ENCODE measurements at regions not wholly inside any gene's neighbourhood (a gene's known extent, or its start where the extent isn't known, plus 50 kb on each side); places are given as distances from the start of the nearest gene placed in this dataset.

DNA sequence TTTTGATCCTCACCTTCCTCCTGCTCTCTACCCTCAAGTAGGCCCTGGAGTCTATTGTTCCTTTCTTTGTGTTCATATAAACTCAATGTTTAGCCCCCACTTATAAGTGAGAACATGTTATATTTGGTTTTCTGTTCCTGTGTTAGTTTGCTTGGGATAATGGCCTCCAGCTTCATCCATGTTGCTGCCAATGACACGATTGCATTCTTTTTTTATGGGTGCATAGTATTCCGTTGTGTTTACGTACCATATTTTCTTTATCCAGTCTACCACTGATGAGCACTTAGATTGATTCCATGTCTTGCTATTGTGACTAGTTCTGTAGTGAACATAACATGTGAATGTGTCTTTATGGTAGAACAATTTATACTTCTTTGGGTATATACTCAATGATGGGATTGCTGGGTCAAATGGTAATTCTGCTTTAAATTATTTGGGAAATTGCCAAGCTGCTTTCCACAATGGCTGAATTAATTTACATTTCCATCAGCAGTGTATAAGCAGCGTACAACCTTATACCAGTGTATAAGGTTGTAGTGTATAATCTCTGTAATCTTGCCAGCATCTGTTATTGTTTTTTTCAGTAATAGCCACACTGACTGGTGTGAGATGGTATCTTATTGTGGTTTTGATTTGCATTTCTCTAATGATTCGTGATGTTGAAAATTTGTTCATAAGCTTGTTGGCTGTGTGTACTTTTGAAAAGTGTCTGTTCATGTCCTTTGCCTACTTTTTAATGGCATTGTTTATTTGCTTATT lies 288.9 kb downstream of the KCNRG start:
- Histone ChIP-seq H3K4me3 (ENCODE audit: low read length) (no peak overlapping the region), H3K4me1 (ENCODE audit: insufficient read depth, low read length) (no peaks in the 10 kb centered on the region), H3K36me3 (ENCODE audit: insufficient read depth, low read length) (no peaks in the 10 kb centered on the region), H3K27me3 (ENCODE audit: insufficient read depth, low read length) (no peaks in the 10 kb centered on the region), H3K9ac (ENCODE audit: low read depth, low read length) (no peak overlapping the region), H3K27ac (ENCODE audit: low read depth, low read length) (no peak overlapping the region), H3K9me3 (ENCODE audit: insufficient read depth, low read depth, low read length) (no peaks in the 10 kb centered on the region)
- 93% methylated on average over 5 of the region's 5 CpGs for whole genome bisulfite sequencing

DNA sequence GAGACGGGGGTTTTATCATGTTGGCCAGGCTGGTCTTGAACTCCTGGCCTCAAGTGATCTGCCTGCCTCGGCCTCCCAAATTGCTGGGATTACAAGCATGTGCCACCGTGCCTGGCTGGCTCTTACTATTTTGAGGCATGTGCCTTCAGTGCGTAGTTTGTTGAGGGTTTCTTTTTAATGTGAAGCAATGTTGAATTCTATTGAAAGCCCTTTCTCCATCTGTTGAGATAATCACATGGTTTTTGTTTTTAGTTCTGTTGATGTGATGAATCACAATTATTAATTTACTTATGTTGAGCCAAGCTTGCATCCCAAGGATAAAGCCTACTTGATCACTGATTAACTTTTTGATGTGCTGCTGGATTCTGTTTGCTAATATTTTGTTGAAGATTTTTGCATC lies 290.9 kb downstream of the KCNRG start:
- no peak overlapping the region for H3K9ac ChIP-seq (ENCODE audit: low read depth, low read length)
- H3K27ac ChIP-seq (ENCODE audit: low read depth, low read length), result no peak overlapping the region
- peaks cover 6% of the 10 kb centered on the region for H3K4me1 ChIP-seq (ENCODE audit: insufficient read depth, low read length)
- 93% methylated on average over 4 of the region's 4 CpGs for WGBS
- H3K36me3 ChIP-seq (ENCODE audit: insufficient read depth, low read length), result no peaks in the 10 kb centered on the region
- H3K27me3 ChIP-seq (ENCODE audit: insufficient read depth, low read length), result no peaks in the 10 kb centered on the region
- H3K4me3 ChIP-seq (ENCODE audit: low read length), result no peak overlapping the region
- H3K9me3 ChIP-seq (ENCODE audit: insufficient read depth, low read depth, low read length), result no peaks in the 10 kb centered on the region

DNA sequence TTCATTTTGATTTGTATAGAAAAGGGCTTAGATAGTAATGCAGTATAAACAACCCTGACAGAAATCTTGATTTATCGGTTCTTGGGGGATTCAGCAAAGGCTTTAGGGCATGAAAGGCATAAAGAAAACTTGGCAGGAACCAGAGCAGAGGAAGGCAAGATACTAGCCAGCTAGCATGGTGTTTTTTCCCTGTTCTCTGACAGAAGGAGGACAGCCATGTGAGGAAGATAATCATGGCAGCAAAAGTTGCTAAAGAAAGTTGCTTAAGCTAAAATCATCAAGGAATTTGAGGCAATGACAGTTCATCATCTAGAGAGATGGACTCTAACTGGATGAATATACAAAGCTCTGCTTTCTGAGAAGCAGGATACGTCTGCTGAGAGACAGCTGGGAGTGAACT lies 294.1 kb downstream of the KCNRG start:
- H3K36me3 ChIP-seq (ENCODE audit: insufficient read depth, low read length), result no peaks in the 10 kb centered on the region
- WGBS, result 94% methylated on average over 2 of the region's 2 CpGs
- no peaks in the 10 kb centered on the region for H3K27me3 ChIP-seq (ENCODE audit: insufficient read depth, low read length)
- H3K9ac ChIP-seq (ENCODE audit: low read depth, low read length), result no peak overlapping the region
- no peak overlapping the region for H3K4me3 ChIP-seq (ENCODE audit: low read length)
- no peak overlapping the region for H3K27ac ChIP-seq (ENCODE audit: low read depth, low read length)
- H3K9me3 ChIP-seq (ENCODE audit: insufficient read depth, low read depth, low read length), result no peaks in the 10 kb centered on the region
- H3K4me1 ChIP-seq (ENCODE audit: insufficient read depth, low read length), result peaks cover 6% of the 10 kb centered on the region

DNA sequence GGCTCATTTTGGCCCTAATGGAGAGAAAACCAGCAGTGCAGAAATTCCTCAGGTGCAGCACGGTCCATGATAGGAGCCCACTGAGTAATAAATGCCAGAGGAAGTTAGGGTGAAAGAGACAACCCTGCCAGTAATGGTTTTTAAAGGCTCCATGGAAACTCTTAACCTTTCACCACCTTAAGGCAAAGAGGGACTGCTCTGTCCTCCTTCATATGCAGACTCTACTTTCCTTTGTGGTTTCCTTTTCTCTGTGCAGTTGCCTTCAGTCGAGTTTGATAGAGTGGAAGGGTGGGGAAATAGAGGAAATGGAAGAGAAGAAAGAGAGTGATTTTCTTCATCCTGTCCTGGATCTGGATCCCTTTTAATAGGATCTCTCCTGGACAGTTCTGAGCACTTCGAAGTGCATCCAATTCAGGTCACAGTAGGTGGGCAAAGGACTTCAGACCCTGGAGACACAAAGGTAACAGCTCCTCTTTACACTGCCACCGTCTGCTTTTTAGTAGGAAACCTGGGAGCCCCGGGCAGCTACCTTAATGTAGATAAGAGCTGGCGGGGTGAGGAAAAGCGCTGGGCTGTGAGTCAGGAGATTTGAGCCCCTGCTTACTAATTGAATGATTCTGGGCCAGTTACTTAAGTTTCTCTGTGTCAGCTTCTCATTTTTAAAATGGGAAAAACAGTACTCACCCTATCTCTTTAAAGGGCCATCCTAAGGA lies 294.8 kb downstream of the KCNRG start:
- Histone ChIP-seq H3K36me3 (ENCODE audit: insufficient read depth, low read length) (no peaks in the 10 kb centered on the region), H3K9ac (ENCODE audit: low read depth, low read length) (no peak overlapping the region), H3K4me3 (ENCODE audit: low read length) (no peak overlapping the region), H3K9me3 (ENCODE audit: insufficient read depth, low read depth, low read length) (no peaks in the 10 kb centered on the region), H3K4me1 (ENCODE audit: insufficient read depth, low read length) (peaks cover 6% of the 10 kb centered on the region), H3K27ac (ENCODE audit: low read depth, low read length) (no peak overlapping the region), H3K27me3 (ENCODE audit: insufficient read depth, low read length) (no peaks in the 10 kb centered on the region)
- 56% methylated on average over 7 of the region's 7 CpGs for WGBS

DNA sequence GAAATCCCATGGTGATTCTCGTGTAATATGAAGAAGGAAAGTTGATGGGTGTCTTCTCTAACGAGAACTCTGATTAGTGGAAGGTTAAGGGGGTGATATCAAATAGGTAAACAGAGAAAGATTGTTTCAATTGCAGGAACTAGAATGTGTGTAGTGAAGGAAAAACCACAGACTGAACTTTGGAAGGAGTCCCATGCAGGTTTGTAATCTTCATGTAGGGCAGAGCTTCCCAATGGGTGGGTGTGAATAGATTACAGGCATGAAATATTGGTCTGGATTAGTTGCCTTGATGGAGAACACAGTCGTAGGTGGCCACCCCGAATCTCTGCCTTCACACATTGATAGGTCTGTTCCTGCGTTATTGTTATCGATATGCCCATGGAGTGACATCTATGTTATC lies 295.5 kb downstream of the KCNRG start:
- 92% methylated on average over 6 of the region's 6 CpGs for WGBS
- Histone ChIP-seq H3K36me3 (ENCODE audit: insufficient read depth, low read length) (no peaks in the 10 kb centered on the region), H3K9ac (ENCODE audit: low read depth, low read length) (no peak overlapping the region), H3K4me3 (ENCODE audit: low read length) (no peak overlapping the region), H3K4me1 (ENCODE audit: insufficient read depth, low read length) (peaks cover 6% of the 10 kb centered on the region), H3K27ac (ENCODE audit: low read depth, low read length) (no peak overlapping the region), H3K9me3 (ENCODE audit: insufficient read depth, low read depth, low read length) (no peaks in the 10 kb centered on the region), H3K27me3 (ENCODE audit: insufficient read depth, low read length) (no peaks in the 10 kb centered on the region)

DNA sequence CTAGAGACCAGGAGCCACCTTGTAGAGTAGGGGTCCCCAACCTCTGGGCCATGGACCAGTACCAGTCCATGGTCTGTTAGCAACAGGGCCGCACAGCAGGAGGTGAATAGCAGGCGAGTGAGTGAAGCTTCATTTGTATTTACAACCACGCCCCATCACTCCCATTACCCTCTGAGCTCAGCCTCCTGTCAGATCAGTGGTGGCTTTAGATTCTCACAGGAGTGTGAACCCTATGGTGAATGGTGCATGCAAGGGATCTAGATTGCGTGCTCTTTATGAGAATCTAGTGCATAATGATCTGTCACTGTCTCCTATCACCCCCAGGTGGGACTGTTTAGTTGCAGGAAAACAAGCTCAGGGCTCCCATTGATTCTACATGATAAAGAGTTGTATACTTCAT lies 303.6 kb downstream of the KCNRG start:
- WGBS, result 96% methylated on average over 2 of the region's 4 CpGs
- H3K4me1 ChIP-seq (ENCODE audit: insufficient read depth, low read length), result no peaks in the 10 kb centered on the region
- no peaks in the 10 kb centered on the region for H3K36me3 ChIP-seq (ENCODE audit: insufficient read depth, low read length)
- H3K9ac ChIP-seq (ENCODE audit: low read depth, low read length), result no peak overlapping the region
- no peaks in the 10 kb centered on the region for H3K27me3 ChIP-seq (ENCODE audit: insufficient read depth, low read length)
- H3K4me3 ChIP-seq (ENCODE audit: low read length), result no peak overlapping the region
- H3K27ac ChIP-seq (ENCODE audit: low read depth, low read length), result no peak overlapping the region
- no peaks in the 10 kb centered on the region for H3K9me3 ChIP-seq (ENCODE audit: insufficient read depth, low read depth, low read length)

DNA sequence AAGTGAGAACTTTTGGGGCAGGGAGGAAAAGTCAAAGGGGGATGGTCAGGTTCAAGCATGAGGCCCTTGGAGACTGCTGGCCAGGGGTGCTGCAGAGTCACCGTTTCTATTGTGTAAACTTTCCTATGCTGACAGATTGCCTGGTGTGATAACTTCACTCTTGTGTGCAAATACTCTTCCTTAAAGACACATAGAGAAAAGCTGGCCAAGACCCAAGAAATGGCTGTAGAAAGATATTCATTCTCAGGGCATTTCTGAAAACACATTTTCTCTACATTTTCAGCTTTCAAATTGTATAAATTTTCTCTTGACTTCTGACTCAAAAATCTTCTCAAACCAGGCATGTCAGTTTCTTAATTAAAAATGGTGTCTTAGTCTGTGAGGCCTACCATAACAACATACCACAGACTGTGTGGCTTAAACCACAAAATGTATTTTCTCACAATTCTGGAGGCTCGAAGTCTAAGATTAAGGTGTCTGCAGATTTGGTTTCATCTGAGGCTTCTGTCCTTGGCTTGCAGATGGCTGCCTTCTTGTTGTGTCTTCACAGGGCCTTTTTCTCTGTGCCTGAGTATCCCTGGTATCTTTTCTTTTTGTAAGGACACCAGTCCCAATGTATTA lies 304.5 kb downstream of the KCNRG start:
- Histone ChIP-seq H3K4me3 (ENCODE audit: low read length) (no peak overlapping the region), H3K9ac (ENCODE audit: low read depth, low read length) (no peak overlapping the region), H3K9me3 (ENCODE audit: insufficient read depth, low read depth, low read length) (no peaks in the 10 kb centered on the region), H3K4me1 (ENCODE audit: insufficient read depth, low read length) (no peaks in the 10 kb centered on the region), H3K36me3 (ENCODE audit: insufficient read depth, low read length) (no peaks in the 10 kb centered on the region), H3K27me3 (ENCODE audit: insufficient read depth, low read length) (no peaks in the 10 kb centered on the region), H3K27ac (ENCODE audit: low read depth, low read length) (no peak overlapping the region)
- 78% methylated on average over 2 of the region's 2 CpGs for WGBS

DNA sequence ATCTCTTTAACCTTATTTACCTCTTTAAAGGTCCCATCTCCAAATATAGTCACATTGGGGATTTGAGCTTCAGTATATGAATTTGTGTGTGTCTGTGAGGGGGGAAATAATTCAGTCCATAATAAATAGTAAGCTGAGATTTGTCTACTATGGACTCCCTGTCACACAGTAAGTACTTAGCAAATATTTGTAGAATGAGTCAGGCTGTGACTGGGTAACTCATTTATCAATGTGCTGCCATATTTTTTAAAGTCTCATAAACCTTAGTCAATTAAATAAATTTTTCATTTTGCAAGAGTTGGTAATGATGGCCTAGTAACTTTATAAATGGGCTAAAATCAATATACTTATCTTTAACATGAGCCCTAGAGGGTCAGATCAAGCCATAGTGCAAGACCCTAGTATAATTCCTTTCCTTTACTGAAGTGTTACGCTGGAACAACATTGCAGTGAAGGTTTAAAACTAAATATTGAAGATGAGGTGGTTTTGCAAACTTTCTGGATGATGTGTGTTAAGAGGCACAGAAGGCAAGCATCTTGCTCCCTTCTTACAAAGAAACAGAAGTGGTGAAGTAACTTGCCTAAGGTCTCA lies 305.1 kb downstream of the KCNRG start:
- H3K4me3 ChIP-seq (ENCODE audit: low read length), result no peak overlapping the region
- no peaks in the 10 kb centered on the region for H3K9me3 ChIP-seq (ENCODE audit: insufficient read depth, low read depth, low read length)
- H3K27ac ChIP-seq (ENCODE audit: low read depth, low read length), result no peak overlapping the region
- H3K27me3 ChIP-seq (ENCODE audit: insufficient read depth, low read length), result no peaks in the 10 kb centered on the region
- 0% methylated on average over 1 of the region's 1 CpG for WGBS
- H3K9ac ChIP-seq (ENCODE audit: low read depth, low read length), result no peak overlapping the region
- H3K36me3 ChIP-seq (ENCODE audit: insufficient read depth, low read length), result no peaks in the 10 kb centered on the region
- H3K4me1 ChIP-seq (ENCODE audit: insufficient read depth, low read length), result no peaks in the 10 kb centered on the region

DNA sequence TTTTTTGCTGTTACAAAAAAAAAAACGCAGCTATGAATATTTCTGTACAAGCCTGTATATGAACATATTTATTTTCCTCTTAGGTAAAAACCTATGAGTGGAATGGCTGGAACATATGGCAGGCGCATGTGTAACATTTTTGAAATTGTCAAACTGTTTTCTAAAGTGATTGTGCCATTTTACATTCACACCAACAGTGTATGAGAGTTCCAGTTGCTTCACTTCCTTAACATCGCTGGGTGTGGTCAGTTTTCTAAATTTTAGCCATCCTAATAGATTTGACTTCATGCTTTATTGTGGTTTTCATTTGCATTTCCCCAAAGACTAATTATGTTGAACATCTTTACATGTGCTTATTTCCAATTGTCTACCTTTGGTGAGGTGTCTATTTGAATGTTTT lies 306.8 kb downstream of the KCNRG start:
- WGBS, result 87% methylated on average over 3 of the region's 3 CpGs
- no peaks in the 10 kb centered on the region for H3K9me3 ChIP-seq (ENCODE audit: insufficient read depth, low read depth, low read length)
- H3K9ac ChIP-seq (ENCODE audit: low read depth, low read length), result no peak overlapping the region
- H3K4me3 ChIP-seq (ENCODE audit: low read length), result no peak overlapping the region
- H3K27me3 ChIP-seq (ENCODE audit: insufficient read depth, low read length), result no peaks in the 10 kb centered on the region
- no peaks in the 10 kb centered on the region for H3K4me1 ChIP-seq (ENCODE audit: insufficient read depth, low read length)
- no peaks in the 10 kb centered on the region for H3K36me3 ChIP-seq (ENCODE audit: insufficient read depth, low read length)
- no peak overlapping the region for H3K27ac ChIP-seq (ENCODE audit: low read depth, low read length)

DNA sequence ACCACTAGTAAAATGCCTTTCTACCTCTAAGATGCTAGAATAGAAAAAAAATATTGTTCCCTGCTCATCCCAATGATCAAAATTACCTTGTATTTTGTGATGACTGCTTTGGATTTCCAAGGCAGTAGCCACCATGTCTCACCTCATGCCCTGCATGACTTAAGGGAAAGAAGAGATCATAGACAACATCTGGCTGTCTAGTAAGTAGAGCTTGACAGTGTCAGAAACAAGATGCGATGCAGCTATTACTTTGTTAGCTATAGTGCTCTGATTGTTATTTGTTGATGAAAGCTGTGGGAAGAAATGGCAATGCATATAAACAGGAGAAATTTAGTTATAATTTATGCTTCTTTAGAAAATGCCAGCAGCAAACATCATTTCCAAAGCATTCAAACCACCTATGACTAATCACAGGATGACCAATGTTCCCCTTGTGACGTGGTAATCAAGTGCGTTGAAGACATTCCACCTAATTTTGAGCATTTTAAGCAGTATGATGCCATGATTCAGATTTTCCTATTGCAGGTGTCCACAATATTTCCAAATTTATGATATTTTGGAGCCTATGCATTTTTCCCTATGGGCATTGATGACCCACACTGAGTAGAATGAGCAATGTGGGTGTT lies 308.3 kb downstream of the KCNRG start:
- no peak overlapping the region for H3K4me3 ChIP-seq (ENCODE audit: low read length)
- H3K4me1 ChIP-seq (ENCODE audit: insufficient read depth, low read length), result no peaks in the 10 kb centered on the region
- no peak overlapping the region for H3K27ac ChIP-seq (ENCODE audit: low read depth, low read length)
- H3K9ac ChIP-seq (ENCODE audit: low read depth, low read length), result no peak overlapping the region
- 95% methylated on average over 3 of the region's 3 CpGs for WGBS
- no peaks in the 10 kb centered on the region for H3K27me3 ChIP-seq (ENCODE audit: insufficient read depth, low read length)
- no peaks in the 10 kb centered on the region for H3K36me3 ChIP-seq (ENCODE audit: insufficient read depth, low read length)
- no peaks in the 10 kb centered on the region for H3K9me3 ChIP-seq (ENCODE audit: insufficient read depth, low read depth, low read length)

DNA sequence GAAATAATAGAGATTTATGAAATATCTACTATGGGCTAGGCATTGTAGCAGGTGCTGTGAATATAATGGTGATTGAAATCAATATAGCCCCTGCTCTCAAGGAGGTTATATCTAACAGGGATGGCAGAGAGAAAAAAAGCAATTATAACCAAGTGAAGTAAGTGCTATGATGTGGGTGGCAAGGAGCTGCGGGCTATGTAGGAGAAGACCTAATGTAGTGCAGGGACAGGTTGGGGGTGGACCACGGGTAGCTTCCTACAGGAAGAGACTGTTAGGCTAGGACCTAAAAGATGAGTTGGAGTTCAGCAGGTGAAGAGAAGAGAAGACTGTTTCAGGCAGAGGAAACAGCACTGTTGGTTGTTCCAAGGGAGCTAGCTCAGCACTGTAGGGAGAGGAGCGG lies 311.0 kb downstream of the KCNRG start:
- no peak overlapping the region for H3K4me3 ChIP-seq (ENCODE audit: low read length)
- no peaks in the 10 kb centered on the region for H3K36me3 ChIP-seq (ENCODE audit: insufficient read depth, low read length)
- no peaks in the 10 kb centered on the region for H3K9me3 ChIP-seq (ENCODE audit: insufficient read depth, low read depth, low read length)
- no peak overlapping the region for H3K27ac ChIP-seq (ENCODE audit: low read depth, low read length)
- H3K4me1 ChIP-seq (ENCODE audit: insufficient read depth, low read length), result no peaks in the 10 kb centered on the region
- 95% methylated on average over 3 of the region's 3 CpGs for WGBS
- H3K27me3 ChIP-seq (ENCODE audit: insufficient read depth, low read length), result no peaks in the 10 kb centered on the region
- H3K9ac ChIP-seq (ENCODE audit: low read depth, low read length), result no peak overlapping the region
